Stimulated activated CD8-positive, alpha-beta memory T cell treated with anti-CD3 and anti-CD28 coated beads, Interleukin-7, amount 100 ng/mL, for 1 hour (primary cell): ENCODE measurements at regions not wholly inside any gene's neighbourhood (a gene's known extent, or its start where the extent isn't known, plus 50 kb on each side); places are given as distances from the start of the nearest gene placed in this dataset.

ENCODE experiments used
- DNase-seq, 2 donors: peaks; one replicate each; pipeline ENCODE4 v3.0.0-alpha.2; 2020; ENCODE audit warnings: low read depth in 2 of 2

DNA sequence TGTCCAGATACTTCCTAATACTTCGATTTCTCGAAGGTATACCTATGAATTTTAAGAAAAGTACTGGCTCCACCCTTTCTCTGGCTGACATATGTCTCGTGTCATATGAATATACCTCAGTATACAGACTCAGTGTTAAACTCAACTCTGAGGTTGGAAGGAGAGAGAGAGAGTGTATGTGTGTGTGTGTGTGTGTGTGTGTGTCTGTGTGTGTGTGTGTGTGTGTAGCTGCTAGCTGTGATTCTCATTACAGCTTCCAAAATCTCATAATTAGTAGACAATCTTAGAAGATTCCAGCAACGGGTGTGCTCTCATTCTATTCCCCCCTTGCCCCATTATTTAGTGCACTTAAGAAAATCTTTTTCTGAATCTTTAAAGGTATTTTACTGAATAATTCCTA lies 380.3 kb upstream of the B3GALT2 start:
- DNase-seq, result no peak

DNA sequence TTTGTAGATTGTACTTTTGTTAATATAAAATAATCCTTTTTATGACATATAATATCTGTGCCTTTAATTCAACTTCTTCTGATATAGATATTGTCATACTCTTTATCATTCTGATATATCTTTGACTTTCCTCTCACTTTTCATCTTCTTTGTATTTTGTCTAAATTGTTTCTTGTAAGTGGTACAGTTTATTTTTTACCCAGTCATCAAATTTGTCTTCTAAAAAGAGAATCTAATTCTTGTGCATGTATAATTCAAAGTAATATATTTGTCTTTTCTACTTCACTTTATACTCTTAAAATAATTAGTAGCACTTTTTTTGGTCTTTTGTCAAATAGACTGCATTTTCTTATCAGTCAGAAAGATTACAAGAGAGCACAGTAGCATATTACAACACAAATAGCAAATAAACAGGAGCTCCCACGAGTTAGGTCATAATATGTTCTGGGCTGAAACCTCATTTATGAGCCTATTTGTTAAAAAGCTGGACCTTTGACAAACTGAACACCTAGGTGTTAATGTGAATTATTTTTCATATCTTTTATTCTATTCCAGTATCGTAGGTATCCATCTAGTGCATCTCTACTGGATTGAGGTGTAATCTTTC lies 379.7 kb upstream of the B3GALT2 start:
- DNase-seq, result no peak

DNA sequence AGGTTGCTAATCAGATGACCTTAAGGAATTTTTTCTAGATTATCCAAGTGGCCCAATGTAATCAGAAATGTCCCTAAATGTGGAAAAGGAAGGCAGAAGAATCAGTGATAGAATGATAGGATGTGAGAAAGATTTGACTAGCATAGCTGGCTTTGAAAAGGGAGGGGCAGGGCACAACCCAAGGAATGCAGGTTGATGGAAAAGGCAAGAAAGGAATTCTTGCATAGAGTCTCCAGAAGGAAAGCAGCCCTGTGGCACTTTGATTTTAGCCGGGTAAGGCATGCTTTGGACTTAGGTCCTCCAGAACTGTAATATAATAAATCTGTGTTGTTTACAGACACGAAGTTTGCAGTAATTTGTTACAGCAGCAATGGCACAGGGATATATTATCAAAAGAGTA lies 375.7 kb upstream of the B3GALT2 start:
- DNase-seq, result no peak

DNA sequence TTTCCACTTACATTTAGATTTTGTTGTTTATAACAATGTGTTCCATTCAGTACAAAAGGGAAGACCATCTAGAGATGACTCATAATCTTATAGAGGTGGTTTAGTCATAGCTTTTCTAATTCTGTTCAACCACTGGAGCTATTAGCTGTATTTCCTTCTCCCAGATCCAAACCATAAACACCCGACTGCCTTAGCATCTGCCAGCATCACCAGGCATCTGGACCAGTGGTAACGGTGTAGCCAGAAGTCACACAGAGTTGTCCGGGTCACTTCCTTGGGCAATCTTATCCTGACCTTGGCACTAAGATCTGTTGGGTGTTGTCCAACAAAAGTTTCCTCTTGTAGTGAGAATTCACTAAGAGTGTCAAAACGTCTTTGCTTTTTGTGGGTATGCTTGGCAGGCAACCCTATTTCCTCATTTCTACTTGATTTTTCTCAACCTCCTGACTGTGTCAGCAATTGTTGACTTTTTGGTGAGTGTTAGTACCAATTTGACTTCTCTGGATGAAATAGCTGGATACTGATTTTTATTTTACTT lies 372.1 kb upstream of the B3GALT2 start:
- no peak for DNase-seq

DNA sequence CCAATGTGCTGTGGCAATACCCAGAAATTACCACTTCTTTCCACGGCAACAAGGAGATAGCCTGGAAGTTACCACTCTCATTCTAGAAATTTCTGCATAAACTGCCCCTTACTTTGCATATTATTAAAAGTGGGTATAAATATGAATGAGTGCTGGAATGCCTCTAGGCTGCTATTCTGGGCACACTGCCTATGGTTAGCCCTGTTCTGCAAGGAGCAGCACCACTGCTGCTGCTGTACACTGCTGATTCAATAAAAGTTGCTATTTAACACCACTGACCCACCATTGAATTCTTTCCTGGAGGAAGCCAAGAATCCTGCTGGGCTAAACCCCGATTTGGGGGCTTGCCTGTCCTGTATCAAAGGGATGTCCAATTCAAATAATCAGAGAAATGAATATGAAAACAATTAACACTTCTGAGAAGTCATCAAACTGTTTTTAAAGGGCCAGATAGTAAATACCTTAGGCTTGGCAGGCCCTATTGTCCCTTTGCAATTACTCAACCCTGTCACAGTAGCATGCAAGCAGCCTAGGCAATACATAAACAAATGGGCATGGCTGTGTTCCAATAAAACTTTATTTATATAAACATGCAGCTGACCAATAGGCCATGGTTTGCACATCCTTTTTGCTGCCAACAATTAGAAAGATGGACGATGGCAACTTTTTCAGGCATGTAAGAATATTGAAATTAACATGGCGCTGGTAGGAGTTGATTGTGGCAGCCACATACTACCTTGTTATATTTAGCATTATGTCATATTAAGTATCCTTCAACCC lies 369.4 kb upstream of the B3GALT2 start:
- DNase-seq, result no peak

DNA sequence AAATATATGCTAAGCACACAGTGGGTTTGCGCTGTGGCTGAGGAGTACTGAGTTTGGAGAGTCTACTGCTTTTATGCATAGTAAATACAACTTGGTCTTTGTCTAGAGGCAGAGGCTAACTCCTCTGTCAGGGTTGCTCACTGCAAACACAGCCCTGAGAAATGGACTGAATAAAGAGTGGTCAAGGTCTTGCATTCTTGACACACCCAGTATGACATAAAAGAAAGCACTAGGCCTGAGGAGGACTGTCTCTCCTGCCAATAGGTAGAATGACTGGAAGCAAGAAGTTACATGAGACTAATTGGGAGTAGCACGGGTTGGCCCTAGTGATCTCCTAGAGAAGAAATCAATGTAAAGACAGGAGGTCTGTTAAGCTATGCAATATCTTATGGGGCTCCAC lies 367.2 kb upstream of the B3GALT2 start:
- no peak for DNase-seq

DNA sequence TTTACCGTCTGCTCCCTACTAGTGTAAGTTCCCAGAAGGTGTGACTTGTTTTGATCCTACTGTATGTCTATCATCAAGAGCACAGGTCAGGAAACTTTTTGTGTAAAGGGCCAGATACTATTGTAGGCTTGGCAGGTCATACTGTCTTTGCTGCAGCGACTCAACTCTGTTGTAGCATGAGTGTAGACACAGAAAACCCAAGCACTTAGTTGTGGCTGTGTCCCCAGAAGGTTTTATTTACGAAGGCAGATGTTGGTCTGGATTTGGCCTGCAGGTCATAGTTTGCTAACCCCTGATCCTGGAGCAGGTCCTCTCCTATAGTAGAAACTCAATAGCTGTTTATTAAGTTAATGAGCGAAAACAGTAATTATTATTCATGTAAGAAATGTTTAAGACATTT lies 365.9 kb upstream of the B3GALT2 start:
- no peak for DNase-seq

DNA sequence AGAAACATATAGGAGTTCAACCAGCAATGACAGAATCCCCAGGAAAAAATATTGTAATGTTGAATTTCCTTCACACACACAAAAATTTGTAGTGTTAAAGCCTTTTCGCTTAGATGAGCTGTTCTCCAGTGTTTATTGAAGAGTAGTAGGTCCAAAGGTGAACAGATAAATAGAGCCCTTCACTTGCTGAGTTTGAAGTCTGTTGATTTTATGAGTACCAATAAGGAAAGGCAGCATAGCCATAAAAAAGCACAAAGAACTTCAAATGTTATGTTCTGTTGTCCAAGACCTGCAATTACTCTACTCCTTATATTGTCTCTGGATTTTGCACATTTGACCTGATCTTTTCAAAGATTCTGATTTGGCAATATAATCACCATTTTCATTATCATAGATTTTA lies 362.7 kb upstream of the B3GALT2 start:
- DNase-seq, result no peak

DNA sequence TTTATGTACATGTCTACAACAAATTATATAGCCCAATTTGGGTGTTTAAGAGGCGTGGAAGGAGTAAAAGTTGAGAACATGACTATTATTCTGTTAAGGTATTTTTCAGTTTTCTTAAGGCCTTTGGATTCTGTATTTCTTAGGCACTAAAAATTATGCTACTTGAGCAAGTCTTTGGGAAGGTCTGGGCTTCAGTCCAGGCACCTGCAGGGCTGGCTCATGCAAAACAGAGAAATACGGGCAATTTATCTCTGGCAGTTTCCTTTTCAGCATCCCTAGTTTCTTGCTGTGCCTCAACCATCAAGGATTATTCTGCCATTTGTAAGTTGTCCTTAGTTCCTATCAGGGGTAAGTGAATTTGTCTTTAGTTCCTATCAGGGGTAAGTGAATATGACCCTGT lies 358.8 kb upstream of the B3GALT2 start:
- no peak for DNase-seq

DNA sequence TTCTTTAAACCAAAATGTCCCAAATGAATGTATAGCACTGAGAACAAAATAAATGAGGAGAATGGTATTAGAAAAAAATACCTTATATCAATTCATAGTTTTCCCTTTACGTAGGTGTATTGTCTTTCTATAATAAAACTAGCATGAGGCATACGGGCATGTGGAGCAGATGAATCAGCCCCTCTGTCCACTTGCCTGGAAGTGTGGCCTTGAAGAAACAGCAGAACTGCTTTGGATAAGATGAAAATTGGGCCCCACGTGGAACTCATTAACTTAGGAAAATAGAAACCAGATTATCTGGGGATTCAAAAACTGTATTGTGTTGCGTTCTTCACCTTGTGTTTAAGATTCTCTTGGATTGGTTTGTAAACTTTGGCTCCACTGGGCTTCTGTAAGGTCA lies 356.8 kb upstream of the B3GALT2 start:
- no peak for DNase-seq

DNA sequence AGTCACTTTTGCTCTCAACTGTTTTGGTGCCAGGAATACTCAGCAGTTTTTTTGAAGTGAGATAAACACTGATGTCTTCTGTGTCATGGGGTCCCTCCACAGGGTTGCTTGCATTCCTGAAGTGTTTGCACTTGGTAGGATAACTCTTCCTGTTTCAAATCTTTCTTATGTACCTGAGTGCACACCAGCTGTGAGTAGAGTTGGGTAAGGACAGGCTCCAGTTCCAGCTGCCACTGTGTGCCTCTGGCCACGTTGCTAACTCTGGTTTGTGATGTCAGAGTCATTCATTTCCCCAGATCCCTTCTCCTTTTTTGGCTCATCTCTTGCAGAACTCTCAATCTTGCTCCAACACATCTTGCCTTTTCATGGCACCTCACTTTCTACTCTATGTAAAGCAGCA lies 356.3 kb upstream of the B3GALT2 start:
- DNase-seq, result no peak

DNA sequence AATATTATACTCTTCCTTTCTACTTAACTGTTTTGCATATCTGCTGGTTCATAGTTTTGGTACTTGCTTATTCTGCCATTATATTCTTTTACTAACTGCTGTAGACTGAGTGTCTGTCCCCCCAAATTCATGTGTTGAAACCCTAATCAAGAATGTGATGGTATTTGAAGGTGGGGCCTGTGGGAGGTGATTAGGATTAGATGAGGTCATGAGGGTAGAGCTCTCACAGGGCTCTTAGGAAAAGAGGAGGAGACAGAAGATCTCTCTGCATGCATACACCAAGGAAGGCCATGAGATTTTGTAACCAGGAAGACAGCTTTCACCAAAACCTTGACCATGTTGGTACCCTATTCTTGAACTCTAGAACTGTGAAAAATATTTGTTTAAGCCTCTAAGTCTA lies 354.1 kb upstream of the B3GALT2 start:
- DNase-seq, result no peak

DNA sequence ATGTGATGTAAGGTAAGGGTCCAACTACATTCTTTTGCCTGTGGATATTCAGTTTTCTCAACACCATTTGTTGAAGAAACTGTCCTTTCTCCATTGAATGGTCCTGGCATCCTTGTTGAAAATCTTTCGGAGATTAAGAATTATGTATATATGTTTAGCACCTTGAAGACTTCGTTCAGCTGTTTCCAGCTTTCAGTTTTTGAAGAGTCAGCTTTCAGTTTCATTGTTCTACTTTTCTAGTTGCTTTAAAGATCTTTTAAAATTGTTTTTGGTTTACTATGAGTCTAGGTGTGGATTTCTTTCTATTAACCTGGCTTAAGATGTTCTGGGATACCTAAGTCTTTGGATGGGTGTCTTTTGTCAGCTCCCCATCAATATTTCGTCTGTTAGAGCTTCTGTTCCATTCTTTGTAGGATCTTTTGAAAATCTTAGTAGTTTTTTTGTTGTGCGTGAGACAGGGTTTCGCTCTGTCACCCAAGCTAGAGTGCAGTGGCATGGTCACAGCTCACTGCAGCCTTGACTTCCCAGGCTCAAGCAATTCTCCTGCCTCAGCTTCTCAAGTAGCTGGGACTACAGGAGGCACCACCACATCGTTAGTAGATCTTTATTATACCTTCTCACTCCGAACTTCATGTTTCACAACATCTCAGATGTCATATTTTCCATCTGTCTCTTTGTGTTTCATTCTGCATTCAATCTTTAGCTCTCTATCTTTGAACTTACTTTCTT lies 353.5 kb upstream of the B3GALT2 start:
- DNase-seq, result no peak

DNA sequence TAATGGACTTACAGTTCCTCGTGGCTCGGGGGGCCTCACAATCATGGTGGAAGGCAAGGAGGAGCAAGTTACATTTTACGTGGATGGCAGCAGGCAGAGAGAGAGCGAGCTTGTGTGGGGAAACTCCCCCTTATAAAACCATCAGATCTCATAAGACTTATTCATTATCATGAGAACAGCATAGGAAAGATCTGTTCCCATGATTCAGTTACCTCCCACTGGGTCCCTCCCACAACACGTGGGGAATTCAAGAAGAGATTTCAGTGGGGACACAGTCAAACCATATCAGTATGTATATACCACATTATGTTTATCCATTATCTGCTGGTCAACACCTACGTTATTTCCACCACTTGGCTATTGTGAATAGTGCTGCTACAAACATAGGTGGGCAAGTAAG lies 352.3 kb upstream of the B3GALT2 start:
- no peak for DNase-seq

DNA sequence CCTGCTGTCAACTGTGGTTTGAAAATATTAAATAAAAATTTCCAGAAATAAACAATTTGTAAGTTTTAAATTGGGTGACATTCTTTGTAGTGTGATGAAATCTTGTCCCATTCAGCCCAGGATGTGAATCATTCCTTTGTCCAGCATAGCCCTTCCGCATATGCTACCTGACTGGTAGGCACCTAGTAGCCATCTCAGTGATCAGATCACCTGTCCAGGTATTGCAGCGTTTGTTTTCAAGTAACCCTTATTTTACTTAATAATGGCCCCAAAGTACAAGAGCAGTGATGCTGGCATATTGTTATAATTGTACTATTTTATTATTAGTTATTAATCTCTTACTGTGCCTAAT lies 351.6 kb upstream of the B3GALT2 start:
- no peak for DNase-seq

DNA sequence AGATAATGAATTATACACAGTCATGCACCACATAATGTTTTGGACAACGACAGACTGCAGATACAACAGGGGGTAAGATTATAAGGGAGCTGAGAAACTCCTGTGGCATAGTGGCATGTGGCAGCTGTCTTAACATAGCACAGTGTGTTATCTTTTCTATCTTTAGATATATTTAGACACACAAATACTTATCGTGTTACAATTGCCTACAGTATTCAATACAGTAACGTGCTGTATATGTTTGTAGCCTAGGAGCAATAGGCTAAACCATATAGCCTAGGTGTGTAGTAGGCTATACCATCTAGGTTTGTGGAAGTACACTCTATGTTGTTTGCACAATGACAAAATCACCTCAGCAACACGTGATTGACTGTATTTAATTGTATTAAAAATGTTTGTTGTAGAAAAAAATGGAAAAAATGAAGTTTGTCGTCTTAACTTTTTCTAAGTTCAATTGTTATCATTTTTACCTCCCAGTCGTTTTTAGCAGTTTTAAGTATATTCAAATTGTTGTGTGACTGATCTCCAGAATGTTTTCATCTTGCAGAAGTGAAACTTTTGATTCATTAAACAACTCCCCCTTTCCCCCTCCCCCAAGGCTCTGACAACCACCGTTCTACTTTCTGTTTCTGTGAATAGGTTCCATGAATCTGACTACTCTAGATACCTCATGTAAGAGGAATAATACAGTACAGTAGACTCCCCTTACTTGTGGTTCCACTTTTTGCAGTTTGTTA lies 351.0 kb upstream of the B3GALT2 start:
- DNase-seq, result no peak

DNA sequence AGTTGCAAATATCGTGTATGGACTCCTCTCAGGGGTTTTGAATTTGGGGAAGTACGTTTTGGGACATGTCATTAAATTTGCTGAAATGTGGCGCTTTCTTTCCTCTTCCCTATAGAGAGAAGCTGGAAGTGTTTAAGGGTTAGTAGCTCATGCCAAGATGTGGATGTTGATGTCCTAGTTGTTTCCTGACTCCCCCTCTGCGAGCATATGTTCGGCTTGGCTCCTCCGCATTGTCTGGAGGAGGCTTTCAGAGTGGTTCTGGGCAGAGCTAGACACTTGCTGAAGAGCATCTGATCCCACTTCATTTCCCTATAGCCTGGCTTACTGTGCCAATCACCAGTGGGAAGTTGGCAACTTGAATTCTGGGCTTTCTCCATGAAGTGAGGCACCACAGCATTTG lies 347.4 kb upstream of the B3GALT2 start:
- no peak for DNase-seq

DNA sequence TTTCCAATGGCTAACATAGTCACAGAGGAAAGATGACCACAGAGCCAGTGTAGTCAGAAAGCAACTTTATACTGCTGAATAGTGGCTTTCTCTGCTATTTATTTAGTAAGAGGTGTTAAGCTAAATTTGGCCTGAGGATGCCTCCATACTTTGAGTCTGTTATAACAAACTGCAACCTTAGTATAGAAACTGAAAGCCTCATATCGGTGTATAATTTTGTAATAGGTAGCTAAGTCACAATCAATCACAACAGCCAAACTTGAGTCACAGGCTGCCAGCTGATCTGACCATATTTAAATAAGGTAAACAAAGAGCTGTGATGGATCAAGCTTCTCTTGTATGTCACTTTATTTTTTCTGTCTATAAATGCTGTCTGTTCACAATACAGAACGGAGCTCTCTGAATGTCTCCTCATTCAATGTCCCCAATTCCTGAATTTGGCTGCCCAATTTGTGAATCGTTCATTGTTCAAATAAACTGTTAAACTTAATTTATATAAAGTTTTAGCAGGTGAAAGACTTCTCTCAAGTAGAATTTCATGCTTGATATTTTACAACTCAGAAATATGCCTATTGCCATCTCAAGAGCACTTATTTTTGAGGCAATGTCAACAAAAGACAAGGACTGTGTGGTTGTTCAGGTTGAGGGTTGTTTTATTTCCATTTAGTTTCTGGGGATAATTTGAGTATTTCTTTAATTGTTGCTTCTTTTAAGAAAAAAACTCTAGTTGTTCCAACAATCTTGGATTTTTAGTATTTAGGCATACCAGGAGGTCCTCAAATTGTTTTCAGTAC lies 339.7 kb upstream of the B3GALT2 start:
- no peak for DNase-seq

DNA sequence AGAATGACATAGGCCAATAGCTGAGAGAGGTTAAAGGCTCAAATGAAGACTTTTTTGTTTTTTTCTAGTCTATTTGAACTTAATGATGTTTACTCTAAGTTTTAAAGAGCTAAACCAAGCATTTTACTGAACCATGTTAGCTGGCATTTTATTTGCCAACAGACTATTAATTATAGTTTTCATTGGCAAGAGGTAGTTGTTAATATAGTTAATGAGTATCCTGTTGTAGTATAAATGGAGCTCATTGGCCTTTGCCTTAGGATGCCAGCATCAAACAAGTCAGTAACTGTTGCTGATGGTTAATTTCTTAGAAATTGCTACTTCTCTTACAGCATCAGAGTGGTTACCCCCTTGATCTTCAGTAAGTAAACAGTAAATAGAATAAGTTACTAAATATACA lies 339.0 kb upstream of the B3GALT2 start:
- no peak for DNase-seq

DNA sequence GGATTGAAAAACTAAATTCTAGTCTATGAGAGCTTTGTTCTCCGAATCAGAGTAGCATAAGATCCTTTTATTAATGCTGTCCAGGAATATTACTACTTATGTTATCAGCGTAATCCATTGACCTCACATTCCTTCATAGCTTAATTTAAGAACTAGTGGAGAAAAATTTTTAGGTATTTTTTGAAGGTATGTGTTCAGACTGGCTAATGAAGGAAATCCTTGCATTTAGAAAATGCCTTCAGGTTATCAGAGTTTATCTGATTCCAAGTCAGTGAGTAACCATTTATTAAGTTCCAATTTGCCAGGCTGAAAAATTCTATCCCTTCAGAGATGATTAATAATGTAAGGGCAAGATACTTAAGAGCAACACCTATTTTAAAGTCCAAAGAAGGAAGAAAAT lies 338.2 kb upstream of the B3GALT2 start:
- no peak for DNase-seq

DNA sequence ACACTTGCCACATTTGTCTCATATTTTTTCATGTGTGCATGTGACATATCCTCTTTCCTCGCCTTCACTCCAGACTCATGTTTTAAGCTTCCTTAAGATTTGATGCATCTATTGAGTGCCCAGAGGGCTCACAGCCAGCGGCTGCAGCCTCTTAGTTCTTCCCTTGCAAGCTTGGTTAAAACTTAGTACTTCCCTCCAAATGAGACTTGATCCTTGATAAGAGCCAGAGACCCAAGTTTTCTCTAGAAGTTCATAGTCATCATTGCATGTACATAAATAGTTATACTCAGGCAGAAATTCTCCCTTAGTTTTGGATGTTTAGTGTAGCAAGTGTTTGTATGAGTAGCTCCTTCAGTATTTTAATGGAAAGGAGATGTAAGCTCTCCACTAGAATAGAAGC lies 337.6 kb upstream of the B3GALT2 start:
- no peak for DNase-seq

DNA sequence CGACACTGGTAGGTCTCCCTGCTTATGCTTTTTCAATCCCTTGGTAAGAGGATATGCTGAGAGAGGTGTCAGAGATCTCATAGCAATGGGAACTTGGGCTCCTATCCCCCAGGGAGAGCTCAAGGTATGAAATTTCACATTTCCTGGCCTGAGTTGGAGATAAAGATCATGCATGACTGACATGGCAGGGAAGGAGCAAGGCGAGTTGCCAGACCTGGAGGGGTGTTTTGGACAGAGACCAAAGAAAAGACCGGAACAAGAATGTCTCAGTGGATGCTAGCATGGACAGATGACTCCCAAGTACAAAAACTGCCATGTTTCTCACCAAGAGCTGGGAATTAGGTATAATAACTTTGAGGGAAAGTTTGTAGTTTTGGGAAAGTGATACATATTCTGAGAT lies 334.1 kb upstream of the B3GALT2 start:
- DNase-seq, result no peak
